H1 (cell line): ENCODE measurements at regions not wholly inside any gene's neighbourhood (a gene's known extent, or its start where the extent isn't known, plus 50 kb on each side); places are given as distances from the start of the nearest gene placed in this dataset.

Experiments
- CTCF ChIA-PET: fragments of 300-600 bp; sonication (Branson Sonifier 250); formaldehyde crosslinking; loops from one replicate; lab custom pipeline; 2021; ENCODE audit not compliant: partially characterized antibody; lab: Charles Lee
- POLR2A ChIA-PET: fragments of 300-600 bp; sonication (Branson Sonifier 250); formaldehyde crosslinking; loops from one replicate; lab custom pipeline; 2021; ENCODE audit warnings: inconsistent platforms; ENCODE audit not compliant: partially characterized antibody; lab: Charles Lee
- DNase-seq, 2 experiments: peaks; one replicate each; pipeline versions ENCODE4 v3.0.0 to v3.0.0-alpha.2; 2010 to 2022; ENCODE audit warnings: low spot score in 2 of 2, low read depth in 1 of 2, mixed read lengths in 1 of 2
- FAIRE-seq: peaks from 2 replicates; lab custom pipeline; 2011; peaks lifted over from hg19 to GRCh38; lab: Jason Lieb, UNC
- H2AFZ ChIP-seq: 2 replicates; pipeline ENCODE4 v1.8.1; 2012; ENCODE audit warnings: low read length, inconsistent platforms
- H2AK5ac ChIP-seq: 2 replicates; pipeline ENCODE4 v1.6.1; 2013; ENCODE audit warnings: low read depth, low read length
- H2BK120ac ChIP-seq: replicated peaks from 2 replicates; pipeline ENCODE3; 2013; ENCODE audit warnings: low read depth, low read length, inconsistent platforms
- H2BK12ac ChIP-seq: 2 replicates; pipeline ENCODE4 v1.6.1; 2013; ENCODE audit warnings: low read depth, low read length
- H2BK15ac ChIP-seq: 2 replicates; pipeline ENCODE4 v1.6.1; 2013; ENCODE audit warnings: low read length
- H2BK20ac ChIP-seq: 2 replicates; pipeline ENCODE4 v1.6.1; 2013; ENCODE audit warnings: low read length
- H2BK5ac ChIP-seq: 2 replicates; pipeline ENCODE4 v1.6.1; 2013; ENCODE audit warnings: low read depth, low read length
- H3K14ac ChIP-seq: 2 replicates; pipeline ENCODE4 v1.6.1; 2013; ENCODE audit warnings: inconsistent platforms; ENCODE audit not compliant: insufficient read length
- H3K18ac ChIP-seq: 2 replicates; pipeline ENCODE4 v1.6.1; 2013; ENCODE audit warnings: low read length; ENCODE audit errors: extremely low read depth
- H3K23ac ChIP-seq: 2 replicates; pipeline ENCODE4 v1.6.1; 2013; ENCODE audit warnings: inconsistent platforms; ENCODE audit not compliant: insufficient read length
- H3K23me2 ChIP-seq: 2 replicates; pipeline ENCODE4 v1.6.1; 2013; ENCODE audit warnings: low read depth, low read length
- H3K27ac ChIP-seq: 2 replicates; pipeline ENCODE4 v1.6.1; 2011; ENCODE audit warnings: low read depth, low read length, inconsistent platforms
- H3K27me3 ChIP-seq, 4 experiments: replicated peaks in 1 of 4; 1 replicate in 1 of 4; 2 replicates in 3 of 4; pipeline versions ENCODE4 v1.6.1 to v1.8.1; 2011 to 2013; ENCODE audit warnings: low read length in 3 of 4, mild to moderate bottlenecking in 3 of 4, inconsistent platforms in 2 of 4, mixed read lengths in 2 of 4, moderate library complexity in 1 of 4; ENCODE audit not compliant: control insufficient read depth in 3 of 4, insufficient read depth in 3 of 4; ENCODE audit errors: extremely low read depth in 1 of 4
- H3K36me3 ChIP-seq, 4 experiments: 2 replicates each; pipeline versions ENCODE4 v1.6.1 to v1.8.1; 2011 to 2013; ENCODE audit warnings: mild to moderate bottlenecking in 4 of 4, low read length in 3 of 4, moderate library complexity in 2 of 4, control low read depth in 1 of 4, inconsistent platforms in 1 of 4; ENCODE audit not compliant: insufficient read depth in 4 of 4, control insufficient read depth in 2 of 4
- H3K4ac ChIP-seq: replicated peaks from 2 replicates; pipeline ENCODE3; 2013; ENCODE audit warnings: low read length, low read depth, mixed read lengths, inconsistent platforms; ENCODE audit not compliant: insufficient read length
- H3K4me1 ChIP-seq, 4 experiments: replicated peaks in 1 of 4; 1 replicate in 1 of 4; 2 replicates in 3 of 4; pipeline versions ENCODE4 v1.6.1 to v1.8.1; 2011 to 2013; ENCODE audit warnings: low read length in 3 of 4, inconsistent platforms in 2 of 4, mixed read lengths in 1 of 4; ENCODE audit not compliant: insufficient read depth in 4 of 4, control insufficient read depth in 3 of 4
- H3K4me2 ChIP-seq, 2 experiments: 2 replicates each; pipeline versions ENCODE4 v1.6.1 to v1.8.1; 2011 to 2013; ENCODE audit warnings: low read depth in 2 of 2, low read length in 2 of 2, control low read depth in 1 of 2, inconsistent platforms in 1 of 2, mild to moderate bottlenecking in 1 of 2; ENCODE audit not compliant: insufficient read depth in 1 of 2
- H3K4me3 ChIP-seq, 4 experiments: fragments of 200-600, 300-600 bp in 1 of 4; sonication (generic), shearing (Covaris generic), sonication (Bioruptor Twin) in 1 of 4; 2 replicates each; pipeline versions ENCODE4 v1.5.1 to v1.8.1; 2011 to 2016; ENCODE audit warnings: low read length in 4 of 4, low read depth in 3 of 4, control low read depth in 2 of 4, inconsistent platforms in 2 of 4, mild to moderate bottlenecking in 2 of 4, mixed read lengths in 1 of 4, moderate library complexity in 1 of 4; ENCODE audit not compliant: insufficient read depth in 2 of 4; ENCODE audit errors: extremely low read depth in 1 of 4
- H3K56ac ChIP-seq: replicated peaks from 2 replicates; pipeline ENCODE3; 2013; ENCODE audit warnings: low read depth, mild to moderate bottlenecking, mixed read lengths, low read length, inconsistent platforms; ENCODE audit not compliant: insufficient read length
- H3K79me1 ChIP-seq: 2 replicates; pipeline ENCODE4 v1.6.1; 2013; ENCODE audit warnings: low read depth, low read length, control low read depth
- H3K79me2 ChIP-seq, 2 experiments: 2 replicates each; pipeline versions ENCODE4 v1.6.1 to v1.8.1; 2012 to 2013; ENCODE audit warnings: low read length in 2 of 2, mild to moderate bottlenecking in 2 of 2, inconsistent platforms in 1 of 2; ENCODE audit not compliant: insufficient read depth in 2 of 2, control insufficient read depth in 1 of 2
- H3K9ac ChIP-seq, 4 experiments: replicated peaks in 1 of 4; 1 replicate in 1 of 4; 2 replicates in 3 of 4; pipeline versions ENCODE4 v1.6.1 to v1.8.1; 2011 to 2013; ENCODE audit warnings: low read depth in 3 of 4, low read length in 3 of 4, control low read depth in 2 of 4, mild to moderate bottlenecking in 2 of 4, moderate library complexity in 2 of 4, inconsistent platforms in 1 of 4; ENCODE audit errors: extremely low read depth in 1 of 4
- H3K9me3 ChIP-seq, 2 experiments: 2 replicates each; pipeline versions ENCODE4 v1.6.1 to v1.8.1; 2012 to 2013; ENCODE audit warnings: mild to moderate bottlenecking in 2 of 2, moderate library complexity in 2 of 2, control low read depth in 1 of 2, inconsistent platforms in 1 of 2, low read depth in 1 of 2, low read length in 1 of 2, mixed read lengths in 1 of 2; ENCODE audit not compliant: insufficient read depth in 2 of 2
- H4K20me1 ChIP-seq, 2 experiments: replicated peaks in 1 of 2; 2 replicates each; pipeline versions ENCODE3 to v1.8.1; 2011 to 2013; ENCODE audit warnings: inconsistent platforms in 2 of 2, low read length in 2 of 2, mild to moderate bottlenecking in 1 of 2; ENCODE audit not compliant: insufficient read depth in 2 of 2, control insufficient read depth in 1 of 2
- H4K5ac ChIP-seq: 2 replicates; pipeline ENCODE4 v1.6.1; 2013; ENCODE audit warnings: low read length, low read depth, mixed read lengths, inconsistent platforms; ENCODE audit not compliant: insufficient read length
- H4K8ac ChIP-seq: 2 replicates; pipeline ENCODE4 v1.8.0; 2013; ENCODE audit warnings: mild to moderate bottlenecking, moderate library complexity, low read length, inconsistent platforms; ENCODE audit not compliant: insufficient read depth; ENCODE audit errors: extremely low read depth
- H4K91ac ChIP-seq: replicated peaks from 2 replicates; pipeline ENCODE3; 2013; ENCODE audit warnings: low read length, mixed read lengths, inconsistent platforms; ENCODE audit not compliant: insufficient read length
- ASH2L ChIP-seq: fragments of 200-600, 300-600 bp; sonication (generic); IDR thresholded peaks from one replicate; pipeline ENCODE4 v1.7.1; 2017; ENCODE audit warnings: low read length
- CBX8 ChIP-seq: fragments of 300-800, 300-1000 bp; sonication (generic); IDR thresholded peaks from 2 replicates; pipeline ENCODE4 v1.7.1; 2016; ENCODE audit warnings: low read depth, low read length, borderline replicate concordance
- CEBPB ChIP-seq: IDR thresholded peaks from 2 replicates; pipeline ENCODE4 v1.6.1; 2012; ENCODE audit warnings: low read depth, low read length
- HDAC2 ChIP-seq, 2 experiments: fragments of 300-600 bp in 1 of 2; sonication (generic) in 1 of 2; IDR thresholded peaks; 2 replicates each; pipeline ENCODE4 v1.6.1; 2011 to 2012; ENCODE audit warnings: low read depth in 2 of 2, low read length in 2 of 2, mild to moderate bottlenecking in 2 of 2, moderate library complexity in 2 of 2, borderline replicate concordance in 1 of 2, inconsistent platforms in 1 of 2
- HDAC6 ChIP-seq: IDR thresholded peaks from one replicate; pipeline ENCODE4 v1.7.1; 2012; ENCODE audit warnings: low read depth, mild to moderate bottlenecking, inconsistent platforms, low read length, moderate library complexity
- JUN ChIP-seq: IDR thresholded peaks from 2 replicates; pipeline ENCODE4 v1.6.1; 2011; ENCODE audit warnings: low read depth, mild to moderate bottlenecking, improper control_type of control experiment, low read length
- KDM5A ChIP-seq: fragments of 200-600 bp; IDR thresholded peaks from 2 replicates; pipeline ENCODE4 v1.7.1; 2012; ENCODE audit warnings: mild to moderate bottlenecking, low read length, inconsistent platforms, mixed read lengths
- POLR2A ChIP-seq, 2 experiments: IDR thresholded peaks; 1 replicate in 1 of 2; 2 replicates in 1 of 2; pipeline ENCODE4 v1.6.1; 2011; ENCODE audit warnings: low read depth in 2 of 2, low read length in 2 of 2, mild to moderate bottlenecking in 2 of 2; ENCODE audit errors: control extremely low read depth in 1 of 2
- RAD21 ChIP-seq, 2 experiments: IDR thresholded peaks in 1 of 2; conservative IDR thresholded peaks in 1 of 2; 2 replicates each; pipeline ENCODE4 v1.6.1; 2011; ENCODE audit warnings: low read depth in 2 of 2, low read length in 2 of 2, improper control_type of control experiment in 1 of 2, inconsistent platforms in 1 of 2, mild to moderate bottlenecking in 1 of 2, moderate library complexity in 1 of 2
- SIRT6 ChIP-seq: IDR thresholded peaks from one replicate; pipeline ENCODE4 v1.7.1; 2012; ENCODE audit warnings: low read length, inconsistent platforms
- SIX5 ChIP-seq: IDR thresholded peaks from 2 replicates; pipeline ENCODE4 v1.6.1; 2011; ENCODE audit warnings: mild to moderate bottlenecking, low read depth, low read length
- SP1 ChIP-seq: IDR thresholded peaks from 2 replicates; pipeline ENCODE4 v1.6.1; 2011; ENCODE audit warnings: low read depth, low read length
- SP2 ChIP-seq: IDR thresholded peaks from 2 replicates; pipeline ENCODE4 v1.6.1; 2012; ENCODE audit warnings: mild to moderate bottlenecking, low read length, inconsistent platforms
- YY1 ChIP-seq: IDR thresholded peaks from 2 replicates; pipeline ENCODE4 v1.6.1; 2011; ENCODE audit warnings: low read depth, mild to moderate bottlenecking, low read length
- WGBS, 2 experiments: shearing (Covaris generic) in 1 of 2; methylation state at CpG; one replicate each; pipeline versions ENCODE4 v1.1.6 to v1.1.7; 2013 to 2015; ENCODE audit warnings: low lambda C conversion rate in 2 of 2, mixed read lengths in 2 of 2, inconsistent platforms in 1 of 2, low coverage in 1 of 2, missing lambda C conversion rate in 1 of 2; ENCODE audit not compliant: insufficient replicate concordance in 2 of 2, insufficient coverage in 1 of 2, insufficient read length in 1 of 2; ENCODE audit errors: extremely low coverage in 1 of 2, missing lambda C conversion rate in 1 of 2; 5-methylcytosine and 5-hydroxymethylcytosine counted together
- TF ChIP-seq, protein P1 (sequence below): IDR thresholded peaks from 2 replicates; pipeline ENCODE4 v1.6.1; 2012; ENCODE audit warnings: inconsistent platforms
- TF ChIP-seq, protein P2 (sequence below): IDR thresholded peaks from 2 replicates; pipeline ENCODE4 v1.6.1; 2012; ENCODE audit warnings: inconsistent platforms

DNA sequence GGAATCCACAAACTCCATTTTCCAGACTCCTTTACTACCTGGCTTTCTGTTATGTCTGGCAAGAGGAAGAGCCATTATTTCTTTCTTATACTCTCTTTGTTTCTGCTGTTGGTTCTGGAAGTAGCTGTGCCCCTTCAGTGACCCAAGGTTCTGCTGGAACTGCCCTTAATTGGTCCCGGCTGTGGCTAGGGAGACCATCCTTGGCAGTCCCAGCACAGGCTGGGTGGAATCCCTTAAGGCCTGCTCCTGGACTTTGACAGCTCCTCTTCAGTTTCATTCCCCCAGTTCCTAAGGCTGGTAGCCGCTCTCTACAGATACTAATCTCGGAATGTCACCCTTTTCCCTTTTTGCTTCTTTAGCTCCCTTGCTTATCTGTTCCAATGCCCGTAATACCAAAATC, 81.9 kb upstream of the GLIS3 start:
- WGBS, 2 experiments: 85% methylated on average over 4 of the region's 4 CpGs; no CpG with 5 or more reads in 1 of the 2 experiments
- H3K36me3 ChIP-seq: no peaks in the 10 kb centered on the region
- CTCF ChIA-PET: interaction anchor here (0.6 to 7.7 kb wide), 12 partner anchors 8 to 606 kb away, joined by 3 to 51 read pairs (median 4); no protein-coding TSS in a partner anchor
- no peak for TF ChIP-seq HDAC2 (IDR thresholded peaks at IDR 0.05; ENCODE audit: borderline replicate concordance in 1 of 2, low read depth in 2 of 2, low read length in 2 of 2)
- no peak for TF ChIP-seq YY1
- TF ChIP-seq CEBPB: no peak
- TF ChIP-seq JUN: no peak
- no peak for TF ChIP-seq HDAC6
- no peak for TF ChIP-seq POLR2A (IDR thresholded peaks at IDR 0.05; ENCODE audit: control extremely low read depth in 1 of 2, low read depth in 2 of 2, low read length in 2 of 2)
- no peak for TF ChIP-seq SP2
- no peak for TF ChIP-seq ASH2L
- TF ChIP-seq, protein P1, sequence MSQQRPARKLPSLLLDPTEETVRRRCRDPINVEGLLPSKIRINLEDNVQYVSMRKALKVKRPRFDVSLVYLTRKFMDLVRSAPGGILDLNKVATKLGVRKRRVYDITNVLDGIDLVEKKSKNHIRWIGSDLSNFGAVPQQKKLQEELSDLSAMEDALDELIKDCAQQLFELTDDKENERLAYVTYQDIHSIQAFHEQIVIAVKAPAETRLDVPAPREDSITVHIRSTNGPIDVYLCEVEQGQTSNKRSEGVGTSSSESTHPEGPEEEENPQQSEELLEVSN: no peak
- TF ChIP-seq RAD21 (IDR thresholded peaks at IDR 0.05 in 1 of 2, conservative IDR thresholded peaks at IDR 0.05 in 1 of 2; ENCODE audit: low read depth in 2 of 2, low read length in 2 of 2): no peak
- TF ChIP-seq KDM5A: no peak
- TF ChIP-seq, protein P2, sequence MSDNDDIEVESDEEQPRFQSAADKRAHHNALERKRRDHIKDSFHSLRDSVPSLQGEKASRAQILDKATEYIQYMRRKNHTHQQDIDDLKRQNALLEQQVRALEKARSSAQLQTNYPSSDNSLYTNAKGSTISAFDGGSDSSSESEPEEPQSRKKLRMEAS: no peak
- TF ChIP-seq CBX8: no peak
- no peak for TF ChIP-seq SP1
- TF ChIP-seq SIX5: no peak
- no peak for TF ChIP-seq SIRT6

More for the DNA sequence above, 81.9 kb upstream of the GLIS3 start:
- Histone ChIP-seq H3K4me2 (no peak overlapping the region), H3K27me3 (no peaks in the 10 kb centered on the region), H3K27ac (no peak overlapping the region), H4K91ac (no peak overlapping the region), H3K9me3 (no peaks in the 10 kb centered on the region), H4K8ac (no peak overlapping the region), H3K18ac (no peak overlapping the region), H4K20me1 (no peaks in the 10 kb centered on the region), H2AFZ (no peak overlapping the region), H2BK5ac (no peak overlapping the region), H3K4me3 (no peak overlapping the region), H2BK120ac (no peak overlapping the region), H3K4me1 (no peaks in the 10 kb centered on the region), H2BK12ac (no peak overlapping the region), H3K23ac (no peak overlapping the region), H4K5ac (no peak overlapping the region), H2AK5ac (no peak overlapping the region), H3K79me1 (no peaks in the 10 kb centered on the region), H3K9ac (no peak overlapping the region), H2BK20ac (no peak overlapping the region), H3K4ac (no peak overlapping the region), H3K23me2 (no peaks in the 10 kb centered on the region), H3K14ac (no peak overlapping the region), H3K56ac (no peak overlapping the region), H3K79me2 (no peaks in the 10 kb centered on the region), H2BK15ac (no peak overlapping the region)
- DNase-seq (no peak), FAIRE-seq (no peak)
- POLR2A ChIA-PET: no interaction called here
